SK-N-SH (cell line): ENCODE measurements at regions not wholly inside any gene's neighbourhood (a gene's known extent, or its start where the extent isn't known, plus 50 kb on each side); places are given as distances from the start of the nearest gene placed in this dataset.
A peak's percentile ranks its signal among the peaks of the same experiment; 100 is the strongest.

Experiments
- CTCF ChIA-PET: fragments of 300-600, 350-600 bp; formaldehyde crosslinking; extraction: SDS; loops from one replicate; lab custom pipeline; 2021; lab: Yijun Ruan, JAX
- POLR2A ChIA-PET: fragments of 350-600 bp; sonication (Branson Sonifier 250); formaldehyde crosslinking; extraction: SDS; loops from one replicate; lab custom pipeline; 2020; ENCODE audit warnings: antibody characterized with exemption, inconsistent platforms; lab: Yijun Ruan, JAX
- DNase-seq: peaks from one replicate; pipeline ENCODE4 v3.0.0; 2012
- H2AFZ ChIP-seq: fragments of 200-600 bp; sonication (generic); 2 replicates; pipeline ENCODE4 v1.8.1; 2016; ENCODE audit warnings: antibody characterized with exemption, mild to moderate bottlenecking, low read depth
- H3F3A ChIP-seq: fragments of 200-600 bp; sonication (generic); replicated peaks from 2 replicates; pipeline ENCODE3; 2016; ENCODE audit warnings: antibody characterized with exemption, mild to moderate bottlenecking; ENCODE audit not compliant: insufficient read depth
- H3K27ac ChIP-seq, 2 experiments: fragments of 200-500 bp in 1 of 2; fragments of 200-600 bp in 1 of 2; sonication (Bioruptor generic) in 1 of 2; sonication (generic), shearing (Covaris generic) in 1 of 2; 2 replicates each; pipeline versions ENCODE4 v1.5.1 to v1.6.1; 2014 to 2016; ENCODE audit warnings: low read depth in 2 of 2, inconsistent platforms in 1 of 2, low read length in 1 of 2, mild to moderate bottlenecking in 1 of 2, mixed read lengths in 1 of 2
- H3K27me3 ChIP-seq: fragments of 200-600 bp; sonication (generic), shearing (Covaris generic); 2 replicates; pipeline ENCODE4 v1.6.1; 2016; ENCODE audit warnings: mixed run types; ENCODE audit not compliant: insufficient read depth
- H3K36me3 ChIP-seq, 2 experiments: fragments of 200-500 bp in 1 of 2; fragments of 200-600 bp in 1 of 2; sonication (Bioruptor generic) in 1 of 2; sonication (generic) in 1 of 2; replicated peaks in 1 of 2; 2 replicates each; pipeline versions ENCODE3 to v1.5.1; 2014 to 2016; ENCODE audit warnings: low read length in 1 of 2, mild to moderate bottlenecking in 1 of 2; ENCODE audit not compliant: insufficient read depth in 2 of 2, control insufficient read depth in 1 of 2
- H3K4me1 ChIP-seq, 2 experiments: fragments of 200-500 bp in 1 of 2; fragments of 200-600 bp in 1 of 2; sonication (Bioruptor generic) in 1 of 2; sonication (generic), shearing (Covaris generic) in 1 of 2; 2 replicates each; pipeline versions ENCODE4 v1.5.1 to v1.6.1; 2014 to 2016; ENCODE audit warnings: low read depth in 1 of 2, low read length in 1 of 2, mixed run types in 1 of 2; ENCODE audit not compliant: insufficient read depth in 2 of 2, control insufficient read depth in 1 of 2
- H3K4me2 ChIP-seq: fragments of 200-600 bp; sonication (generic), shearing (Covaris generic); 2 replicates; pipeline ENCODE4 v1.6.1; 2017; ENCODE audit warnings: mixed run types
- H3K4me3 ChIP-seq, 2 experiments: fragments of 200-500 bp in 1 of 2; fragments of 200-600 bp in 1 of 2; sonication (Bioruptor generic) in 1 of 2; sonication (generic), shearing (Covaris generic) in 1 of 2; 2 replicates each; pipeline versions ENCODE4 v1.5.1 to v1.8.1; 2014 to 2016; ENCODE audit warnings: low read depth in 2 of 2, inconsistent platforms in 1 of 2, low read length in 1 of 2, mild to moderate bottlenecking in 1 of 2, mixed read lengths in 1 of 2, moderate library complexity in 1 of 2
- H3K79me2 ChIP-seq: fragments of 200-600 bp; sonication (generic); 2 replicates; pipeline ENCODE4 v1.8.1; 2017; ENCODE audit warnings: mild to moderate bottlenecking; ENCODE audit not compliant: insufficient read depth
- H3K9ac ChIP-seq: fragments of 200-600 bp; sonication (generic); 2 replicates; pipeline ENCODE4 v1.6.1; 2017; ENCODE audit warnings: mixed run types
- H3K9me2 ChIP-seq: fragments of 200-600 bp; sonication (generic); 2 replicates; pipeline ENCODE4 v1.6.1; 2017; ENCODE audit warnings: mixed run types
- H3K9me3 ChIP-seq: fragments of 200-600 bp; sonication (generic); 2 replicates; pipeline ENCODE4 v1.6.1; 2017; ENCODE audit warnings: mixed run types, mild to moderate bottlenecking, moderate library complexity
- H4K20me1 ChIP-seq: fragments of 200-600 bp; sonication (generic); 2 replicates; pipeline ENCODE4 v1.6.1; 2017; ENCODE audit warnings: mild to moderate bottlenecking, mixed run types; ENCODE audit not compliant: insufficient read depth
- ELF1 ChIP-seq: IDR thresholded peaks from 2 replicates; pipeline ENCODE4 v1.4.0; 2012
- EZH2phosphoT487 ChIP-seq: fragments of 200-600 bp; sonication (generic); IDR thresholded peaks from 2 replicates; pipeline ENCODE4 v1.6.1; 2017; ENCODE audit warnings: low read depth, mixed run types, mild to moderate bottlenecking, antibody characterized with exemption, moderate library complexity, borderline replicate concordance
- FOXM1 ChIP-seq: IDR thresholded peaks from 2 replicates; pipeline ENCODE4 v1.4.0; 2012; ENCODE audit warnings: low read depth, mild to moderate bottlenecking
- GABPA ChIP-seq: IDR thresholded peaks from 2 replicates; pipeline ENCODE4 v1.4.0; 2012; ENCODE audit warnings: low read depth, mild to moderate bottlenecking
- JUND ChIP-seq: IDR thresholded peaks from 2 replicates; pipeline ENCODE4 v1.4.0; 2012
- MAX ChIP-seq: IDR thresholded peaks from 2 replicates; pipeline ENCODE4 v1.4.0; 2012; ENCODE audit warnings: low read depth
- MEF2A ChIP-seq: IDR thresholded peaks from 2 replicates; pipeline ENCODE4 v1.4.0; 2012; ENCODE audit warnings: low read depth, borderline replicate concordance
- NFIC ChIP-seq: IDR thresholded peaks from 2 replicates; pipeline ENCODE4 v1.4.0; 2012; ENCODE audit warnings: borderline replicate concordance
- PBX3 ChIP-seq: IDR thresholded peaks from 2 replicates; pipeline ENCODE4; 2012
- POLR2AphosphoS5 ChIP-seq: IDR thresholded peaks from 2 replicates; pipeline ENCODE4 v1.6.1; 2012; ENCODE audit warnings: low read depth, low read length
- RAD21 ChIP-seq: IDR thresholded peaks from 2 replicates; pipeline ENCODE4 v1.6.1; 2012; ENCODE audit warnings: mild to moderate bottlenecking, low read length
- RFX5 ChIP-seq: IDR thresholded peaks from 2 replicates; pipeline ENCODE4 v1.6.1; 2012; ENCODE audit warnings: mild to moderate bottlenecking, improper control_type of control experiment, low read length
- RXRA ChIP-seq: IDR thresholded peaks from 2 replicates; pipeline ENCODE4 v1.4.0; 2012; ENCODE audit warnings: low read depth, mild to moderate bottlenecking, borderline replicate concordance
- SIN3A ChIP-seq: IDR thresholded peaks from 2 replicates; pipeline ENCODE4 v1.6.1; 2012; ENCODE audit warnings: low read depth, mild to moderate bottlenecking, low read length, moderate library complexity, borderline replicate concordance
- SMC3 ChIP-seq: IDR thresholded peaks from 2 replicates; pipeline ENCODE4 v1.6.1; 2012; ENCODE audit warnings: low read depth, low read length, improper control_type of control experiment
- TAF1 ChIP-seq: IDR thresholded peaks from 2 replicates; pipeline ENCODE4 v1.6.1; 2012; ENCODE audit warnings: low read depth, mild to moderate bottlenecking, low read length, moderate library complexity, borderline replicate concordance
- TCF12 ChIP-seq: IDR thresholded peaks from 2 replicates; pipeline ENCODE4 v1.4.0; 2012
- TEAD4 ChIP-seq: IDR thresholded peaks from 2 replicates; pipeline ENCODE4 v1.4.0; 2012; ENCODE audit warnings: mild to moderate bottlenecking, borderline replicate concordance; ENCODE audit not compliant: insufficient read depth
- USF1 ChIP-seq: IDR thresholded peaks from 2 replicates; pipeline ENCODE4 v1.4.0; 2012; ENCODE audit warnings: low read depth, borderline replicate concordance
- YY1 ChIP-seq: IDR thresholded peaks from 2 replicates; pipeline ENCODE4 v1.4.0; 2012; ENCODE audit warnings: low read depth, mild to moderate bottlenecking
- WGBS: methylation state at CpG from one replicate; pipeline ENCODE4 v1.1.6; 2017; ENCODE audit warnings: low lambda C conversion rate; 5-methylcytosine and 5-hydroxymethylcytosine counted together
- TF ChIP-seq, protein P1 (sequence below): IDR thresholded peaks from 2 replicates; pipeline ENCODE4 v1.6.1; 2012; ENCODE audit warnings: mild to moderate bottlenecking, low read depth, low read length, moderate library complexity
- TF ChIP-seq, protein P2 (sequence below): fragments of 150-350 bp; IDR thresholded peaks from 2 replicates; pipeline ENCODE4 v1.6.1; 2017; ENCODE audit warnings: antibody characterized with exemption, low read length, low read depth, borderline replicate concordance

- TF ChIP-seq EZH2phosphoT487, result no peak
- no peak for TF ChIP-seq USF1
- TF ChIP-seq JUND, result no peak
- TF ChIP-seq SIN3A, result no peak
- no peak for TF ChIP-seq FOXM1
- TF ChIP-seq MEF2A, result no peak
Measured at GRCh38 chr10:98326621-98327027, 58.6 kb upstream of the LOXL4 start (continued).

DNA sequence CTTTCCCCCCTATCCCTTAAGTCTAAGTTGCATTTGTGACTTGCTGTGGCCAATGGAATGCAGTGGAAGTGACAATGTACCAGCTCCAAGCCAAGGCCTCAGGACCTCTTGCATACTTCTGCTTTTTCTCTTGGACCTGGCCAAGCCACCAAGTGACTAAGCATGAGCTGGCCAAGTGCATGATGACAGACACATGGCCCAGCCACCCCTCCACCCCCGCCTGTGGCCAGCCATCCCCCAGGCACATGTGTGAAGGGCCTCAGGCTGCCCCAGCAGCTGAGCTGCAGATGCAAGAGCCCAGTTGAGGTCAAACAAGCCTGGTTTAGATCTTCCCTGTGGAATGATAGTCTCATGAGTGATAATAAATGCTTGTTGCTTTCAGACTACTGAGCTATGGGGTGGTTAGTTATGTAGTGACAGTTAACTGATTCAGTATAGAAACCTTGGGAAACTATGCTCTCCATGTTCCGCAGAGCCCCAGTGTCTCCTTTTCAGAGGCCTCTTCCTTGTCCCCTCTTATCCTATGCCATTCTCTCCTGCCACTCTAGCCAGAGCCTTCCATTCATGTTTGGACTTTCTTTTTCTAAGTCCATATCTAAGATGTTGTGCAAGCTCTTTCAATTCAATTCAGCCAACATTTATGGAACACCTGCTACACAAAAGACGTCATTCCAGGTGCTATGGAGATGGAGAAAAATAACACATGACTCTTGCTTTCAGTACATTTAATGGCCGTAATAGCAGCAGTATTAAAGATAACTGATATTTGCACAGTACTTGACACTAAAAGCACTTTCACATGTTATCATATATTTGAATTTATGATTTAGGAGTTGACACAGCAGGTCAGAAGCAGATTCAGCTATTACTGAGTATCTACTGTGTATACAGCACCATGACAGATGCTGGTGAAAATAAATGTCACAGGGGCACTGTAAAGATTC lies 55.5 kb upstream of the LOXL4 start:
- no peaks in the 10 kb centered on the region for H4K20me1 ChIP-seq
- H3K4me1 ChIP-seq, result peaks cover 5 to 16% of the 10 kb centered on the region in 2 experiments; a peak in 1 of 4 replicates
- H3F3A ChIP-seq, result peaks cover 3% of the 10 kb centered on the region
- no peaks in the 10 kb centered on the region for H3K9me3 ChIP-seq
- ChIA-PET POLR2A (interaction anchor here (1.1 kb wide), 1 partner anchor 14 kb away, joined by 3 read pairs; no protein-coding TSS in a partner anchor), CTCF (interaction anchor here (0.6 to 4.4 kb wide), 6 partner anchors 11 to 609 kb away, joined by 3 to 35 read pairs (median 4); no protein-coding TSS in a partner anchor)
- H3K79me2 ChIP-seq, result no peaks in the 10 kb centered on the region
- no peaks in the 10 kb centered on the region for H3K36me3 ChIP-seq
- H3K9ac ChIP-seq, result no peak overlapping the region
- DNase-seq, result no peak
- no peaks in the 10 kb centered on the region for H3K27me3 ChIP-seq
- H3K9me2 ChIP-seq, result no peaks in the 10 kb centered on the region
- WGBS, result 76% methylated on average over 3 of the region's 4 CpGs
- H3K4me2 ChIP-seq, result 0 out of 2 replicates have a peak overlapping the region, but pooled peaks have one; percentile 4
- no peak overlapping the region for H3K4me3 ChIP-seq
- H2AFZ ChIP-seq, result no peak overlapping the region
- peak overlapping the region in 1 of 2 experiments; percentile 34; a peak in 2 of 4 replicates for H3K27ac ChIP-seq
- TF ChIP-seq MEF2A (no peak), SMC3 (no peak), NFIC (peak; percentile 87), MAX (peak; percentile 89), JUND (peak; percentile 72), TCF12 (peak; percentile 98), SIN3A (0 out of 2 replicates have a peak, but pooled peaks have one; percentile 20), FOXM1 (0 out of 2 replicates have a peak, but pooled peaks have one; percentile 13), RXRA (peak; percentile 56; the same call in 1 of the 2 replicates), POLR2AphosphoS5 (peak; percentile 70; the same call in 1 of the 2 replicates), PBX3 (peak; percentile 90), RAD21 (no peak), ELF1 (no peak), GABPA (no peak), RFX5 (no peak), TEAD4 (peak; percentile 48; the same call in 1 of the 2 replicates), USF1 (no peak), TAF1 (no peak), YY1 (no peak)
- TF ChIP-seq, protein P1, sequence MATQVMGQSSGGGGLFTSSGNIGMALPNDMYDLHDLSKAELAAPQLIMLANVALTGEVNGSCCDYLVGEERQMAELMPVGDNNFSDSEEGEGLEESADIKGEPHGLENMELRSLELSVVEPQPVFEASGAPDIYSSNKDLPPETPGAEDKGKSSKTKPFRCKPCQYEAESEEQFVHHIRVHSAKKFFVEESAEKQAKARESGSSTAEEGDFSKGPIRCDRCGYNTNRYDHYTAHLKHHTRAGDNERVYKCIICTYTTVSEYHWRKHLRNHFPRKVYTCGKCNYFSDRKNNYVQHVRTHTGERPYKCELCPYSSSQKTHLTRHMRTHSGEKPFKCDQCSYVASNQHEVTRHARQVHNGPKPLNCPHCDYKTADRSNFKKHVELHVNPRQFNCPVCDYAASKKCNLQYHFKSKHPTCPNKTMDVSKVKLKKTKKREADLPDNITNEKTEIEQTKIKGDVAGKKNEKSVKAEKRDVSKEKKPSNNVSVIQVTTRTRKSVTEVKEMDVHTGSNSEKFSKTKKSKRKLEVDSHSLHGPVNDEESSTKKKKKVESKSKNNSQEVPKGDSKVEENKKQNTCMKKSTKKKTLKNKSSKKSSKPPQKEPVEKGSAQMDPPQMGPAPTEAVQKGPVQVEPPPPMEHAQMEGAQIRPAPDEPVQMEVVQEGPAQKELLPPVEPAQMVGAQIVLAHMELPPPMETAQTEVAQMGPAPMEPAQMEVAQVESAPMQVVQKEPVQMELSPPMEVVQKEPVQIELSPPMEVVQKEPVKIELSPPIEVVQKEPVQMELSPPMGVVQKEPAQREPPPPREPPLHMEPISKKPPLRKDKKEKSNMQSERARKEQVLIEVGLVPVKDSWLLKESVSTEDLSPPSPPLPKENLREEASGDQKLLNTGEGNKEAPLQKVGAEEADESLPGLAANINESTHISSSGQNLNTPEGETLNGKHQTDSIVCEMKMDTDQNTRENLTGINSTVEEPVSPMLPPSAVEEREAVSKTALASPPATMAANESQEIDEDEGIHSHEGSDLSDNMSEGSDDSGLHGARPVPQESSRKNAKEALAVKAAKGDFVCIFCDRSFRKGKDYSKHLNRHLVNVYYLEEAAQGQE, result 0 out of 2 replicates have a peak, but pooled peaks have one; percentile 20
- TF ChIP-seq, protein P2, sequence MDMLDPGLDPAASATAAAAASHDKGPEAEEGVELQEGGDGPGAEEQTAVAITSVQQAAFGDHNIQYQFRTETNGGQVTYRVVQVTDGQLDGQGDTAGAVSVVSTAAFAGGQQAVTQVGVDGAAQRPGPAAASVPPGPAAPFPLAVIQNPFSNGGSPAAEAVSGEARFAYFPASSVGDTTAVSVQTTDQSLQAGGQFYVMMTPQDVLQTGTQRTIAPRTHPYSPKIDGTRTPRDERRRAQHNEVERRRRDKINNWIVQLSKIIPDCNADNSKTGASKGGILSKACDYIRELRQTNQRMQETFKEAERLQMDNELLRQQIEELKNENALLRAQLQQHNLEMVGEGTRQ, result no peak
